ENCODE measurements at regions not wholly inside any gene's neighbourhood (a gene's known extent, or its start where the extent isn't known, plus 50 kb on each side); places are given as distances from the start of the nearest gene placed in this dataset.

- TF ChIP-seq, protein P1, sequence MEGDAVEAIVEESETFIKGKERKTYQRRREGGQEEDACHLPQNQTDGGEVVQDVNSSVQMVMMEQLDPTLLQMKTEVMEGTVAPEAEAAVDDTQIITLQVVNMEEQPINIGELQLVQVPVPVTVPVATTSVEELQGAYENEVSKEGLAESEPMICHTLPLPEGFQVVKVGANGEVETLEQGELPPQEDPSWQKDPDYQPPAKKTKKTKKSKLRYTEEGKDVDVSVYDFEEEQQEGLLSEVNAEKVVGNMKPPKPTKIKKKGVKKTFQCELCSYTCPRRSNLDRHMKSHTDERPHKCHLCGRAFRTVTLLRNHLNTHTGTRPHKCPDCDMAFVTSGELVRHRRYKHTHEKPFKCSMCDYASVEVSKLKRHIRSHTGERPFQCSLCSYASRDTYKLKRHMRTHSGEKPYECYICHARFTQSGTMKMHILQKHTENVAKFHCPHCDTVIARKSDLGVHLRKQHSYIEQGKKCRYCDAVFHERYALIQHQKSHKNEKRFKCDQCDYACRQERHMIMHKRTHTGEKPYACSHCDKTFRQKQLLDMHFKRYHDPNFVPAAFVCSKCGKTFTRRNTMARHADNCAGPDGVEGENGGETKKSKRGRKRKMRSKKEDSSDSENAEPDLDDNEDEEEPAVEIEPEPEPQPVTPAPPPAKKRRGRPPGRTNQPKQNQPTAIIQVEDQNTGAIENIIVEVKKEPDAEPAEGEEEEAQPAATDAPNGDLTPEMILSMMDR (conservative IDR thresholded peaks at IDR 0.05; ENCODE audit: low read length) = no peak
- TF ChIP-seq EZH2phosphoT487 (IDR thresholded peaks at IDR 0.05; ENCODE audit: borderline replicate concordance, low read depth, low read length) = no peak
Measured at GRCh38 chr20:11060423-11061185, 386.8 kb upstream of the JAG1 start.
